GM21723 (cell line): ENCODE measurements at regions not wholly inside any gene's neighbourhood (a gene's known extent, or its start where the extent isn't known, plus 50 kb on each side); places are given as distances from the start of the nearest gene placed in this dataset.

Experiments used
- ATAC-seq: cut with Tn5 transposase; IDR thresholded peaks from one replicate; pipeline ENCODE4 v1.9.1; 2021; ENCODE audit warnings: mild to moderate bottlenecking, moderate library complexity; ENCODE audit not compliant: unreplicated experiment

DNA sequence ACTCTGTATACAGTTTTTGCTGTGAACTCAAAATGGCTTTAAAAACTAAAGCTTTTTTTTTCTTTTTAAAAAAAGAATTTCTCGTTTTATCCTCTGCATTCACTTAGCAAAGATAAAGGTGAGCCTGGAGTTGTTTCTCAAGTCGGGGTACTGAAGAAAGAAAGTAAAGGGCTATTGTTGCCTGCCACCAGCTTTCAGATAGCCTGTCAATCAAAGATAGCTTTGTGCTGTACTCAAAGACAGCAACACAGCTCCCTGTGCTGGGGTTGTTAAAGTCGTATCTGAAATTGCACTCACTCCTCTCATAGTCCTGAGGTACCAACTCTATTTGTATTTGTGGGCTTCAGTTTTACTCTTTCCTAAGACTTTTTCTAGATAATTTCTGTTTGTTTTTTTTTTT is 710.1 kb upstream of the ID4 start:
- no peak for ATAC-seq

DNA sequence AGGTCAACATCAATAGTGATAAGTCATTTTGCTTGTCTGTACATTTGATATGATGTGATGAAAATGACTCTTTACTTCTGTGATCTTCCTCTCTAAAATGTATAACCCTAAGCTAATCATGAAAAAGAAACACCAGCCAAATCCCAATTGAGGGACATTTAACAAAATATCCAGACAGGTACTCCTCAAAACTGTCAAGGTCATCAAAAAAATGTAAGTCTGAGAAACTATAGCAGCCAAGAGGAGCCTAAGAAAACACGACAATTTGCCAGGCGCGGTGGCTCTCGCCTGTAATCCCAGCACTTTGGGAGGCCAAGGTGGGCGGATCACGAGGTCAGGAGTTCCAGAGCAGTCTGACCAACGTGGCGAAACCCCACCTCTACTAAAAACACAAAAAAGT is 708.5 kb upstream of the ID4 start:
- no peak for ATAC-seq

GRCh38 chr6:19135706-19136105 is 701.5 kb upstream of the ID4 start:
- no peak for ATAC-seq

- ATAC-seq: no peak
Measured at GRCh38 chr6:19137505-19137904, 699.7 kb upstream of the ID4 start.

- no peak for ATAC-seq
Measured at GRCh38 chr6:19142275-19142674, 694.9 kb upstream of the ID4 start.

DNA sequence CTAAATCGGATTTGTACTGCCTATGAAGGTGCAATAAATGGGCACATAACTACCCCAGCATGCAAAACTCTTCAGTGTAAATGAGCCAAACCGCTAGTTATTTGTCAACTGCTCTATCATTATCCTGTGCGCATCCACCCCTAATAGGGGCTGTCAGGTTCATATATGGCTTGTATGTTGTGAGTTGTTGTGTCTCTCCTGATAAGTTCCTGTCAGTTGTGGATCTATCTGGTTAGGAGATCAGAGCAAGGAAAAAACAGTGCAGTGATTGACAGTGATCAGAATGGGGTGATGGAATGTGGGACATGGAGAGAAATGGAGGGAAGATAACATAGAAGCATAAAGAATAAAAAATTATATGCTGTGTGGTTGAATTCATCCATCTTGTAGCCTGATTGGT is 686.9 kb upstream of the ID4 start:
- no peak for ATAC-seq

GRCh38 chr6:19153270-19153980 is 683.7 kb upstream of the ID4 start:
- ATAC-seq: no peak

DNA sequence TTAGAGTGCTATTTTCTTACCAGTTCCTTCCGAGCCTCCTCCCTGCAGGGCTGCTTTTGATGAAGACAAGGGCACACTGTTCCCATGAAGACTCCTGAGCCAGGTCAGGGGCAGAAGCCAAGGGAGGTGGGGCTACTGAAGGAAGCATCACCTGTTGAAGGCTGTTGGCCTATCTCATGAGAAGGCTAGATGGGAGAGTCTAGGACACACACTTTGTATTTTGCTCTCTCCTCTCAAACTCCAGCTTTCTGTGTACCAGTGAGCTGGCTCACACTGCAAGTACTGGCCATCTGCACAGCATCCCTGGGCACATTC is 683.2 kb upstream of the ID4 start:
- ATAC-seq: no peak

- no peak for ATAC-seq
Measured at GRCh38 chr6:19156443-19156842, 680.7 kb upstream of the ID4 start.

DNA sequence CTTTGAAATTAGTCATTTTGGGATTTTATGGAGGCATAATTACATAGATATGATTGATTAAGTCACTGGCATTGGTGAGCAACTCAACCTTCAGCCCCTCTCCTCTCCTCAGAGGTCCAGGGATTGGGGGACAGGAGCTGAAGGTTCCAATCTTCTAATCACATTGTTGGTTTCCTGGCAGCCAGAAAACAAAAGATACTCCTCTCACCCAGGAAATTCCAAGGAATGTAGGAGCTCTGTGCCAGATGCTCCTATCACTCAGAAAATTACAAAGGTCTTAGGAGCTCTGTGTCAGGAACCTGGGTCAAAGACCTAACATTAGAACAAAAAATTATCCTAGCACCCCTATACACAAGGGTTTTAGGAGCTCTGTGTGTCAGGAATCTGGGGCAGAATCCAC is 679.7 kb upstream of the ID4 start:
- no peak for ATAC-seq

DNA sequence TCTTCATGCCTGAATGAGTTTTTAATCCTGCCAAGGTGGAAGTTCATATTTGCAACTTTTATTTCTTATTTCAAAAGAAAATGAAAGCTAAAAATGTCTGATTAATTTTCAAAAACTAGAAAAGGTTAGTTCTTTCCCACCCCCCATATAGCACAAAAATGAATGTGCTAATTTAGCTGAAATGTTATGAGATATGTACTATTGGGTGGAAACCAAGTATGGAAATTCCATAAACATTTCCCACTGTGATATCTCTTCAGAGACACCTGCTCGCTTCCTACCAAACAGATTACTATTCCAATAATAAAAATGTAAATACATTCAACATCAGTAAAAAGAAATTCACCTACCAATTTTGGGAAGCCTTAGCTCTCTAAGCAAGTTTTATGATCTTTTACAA is 678.6 kb upstream of the ID4 start:
- no peak for ATAC-seq

DNA sequence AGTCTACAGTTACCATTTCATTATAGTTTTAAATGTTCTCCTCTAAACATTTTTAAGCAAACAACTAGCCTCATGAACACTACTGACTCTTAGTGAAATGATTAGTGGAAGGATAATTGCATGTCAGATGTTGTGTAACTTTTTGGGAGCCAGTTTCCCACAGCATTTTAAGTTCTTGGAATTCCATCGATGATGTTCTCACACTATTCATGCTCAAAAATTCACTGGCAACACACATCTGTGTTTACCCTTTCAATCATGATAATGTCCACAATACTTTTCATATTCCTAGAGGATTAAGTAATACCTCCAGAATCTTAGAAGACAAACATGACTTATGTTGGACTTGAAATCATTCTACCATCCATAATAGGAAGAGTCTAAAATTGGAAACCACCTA is 678.1 kb upstream of the ID4 start:
- ATAC-seq: no peak

DNA sequence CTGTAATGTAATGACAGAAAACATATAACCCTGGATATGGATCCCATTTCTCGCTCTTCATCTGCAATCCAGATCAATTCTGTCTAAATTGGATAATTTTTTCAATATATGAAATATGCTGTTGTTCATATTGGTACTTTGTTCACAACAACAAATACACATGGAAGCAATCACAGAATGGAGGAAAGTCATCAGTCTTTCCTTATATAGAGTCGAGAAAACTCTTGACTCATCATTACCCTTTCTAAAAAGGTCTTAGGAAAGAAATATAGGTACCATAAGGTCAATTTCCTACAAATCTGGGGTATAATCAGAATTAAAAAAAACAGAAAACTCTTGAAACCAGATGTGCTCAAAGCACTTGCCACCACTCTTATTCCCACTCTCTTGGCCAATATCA is 677.6 kb upstream of the ID4 start:
- ATAC-seq: no peak

DNA sequence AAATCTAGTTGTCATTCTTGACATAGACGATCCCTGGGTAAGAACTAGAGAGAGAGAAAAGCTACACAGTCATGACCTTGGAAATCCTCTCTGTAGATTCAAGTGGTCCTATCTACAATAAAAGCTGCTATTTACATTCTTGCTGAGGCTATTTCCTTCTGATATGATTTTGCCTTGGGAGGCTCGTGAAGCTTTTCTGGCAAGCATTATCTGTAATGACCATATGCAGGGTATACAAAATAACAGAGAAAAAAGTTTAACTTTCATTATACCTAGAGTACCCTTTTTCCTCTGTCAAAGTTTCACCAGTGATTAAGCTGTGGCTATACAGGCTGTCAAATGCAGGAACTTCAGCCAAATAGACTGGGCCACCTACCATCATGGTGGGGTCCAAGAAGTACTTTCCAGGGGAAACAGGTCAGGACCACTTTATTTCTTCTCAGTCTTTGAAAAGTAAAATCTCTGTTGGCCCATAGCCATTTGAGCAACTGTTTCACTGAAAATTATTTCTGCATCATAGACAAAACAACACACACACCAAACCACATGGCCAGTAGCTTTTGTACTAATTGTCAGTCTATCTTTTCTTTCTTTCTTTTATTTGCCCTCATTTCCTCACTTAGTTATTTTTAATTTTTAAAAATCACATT is 677.0 kb upstream of the ID4 start:
- no peak for ATAC-seq

GRCh38 chr6:19167251-19167650 is 669.9 kb upstream of the ID4 start:
- no peak for ATAC-seq

DNA sequence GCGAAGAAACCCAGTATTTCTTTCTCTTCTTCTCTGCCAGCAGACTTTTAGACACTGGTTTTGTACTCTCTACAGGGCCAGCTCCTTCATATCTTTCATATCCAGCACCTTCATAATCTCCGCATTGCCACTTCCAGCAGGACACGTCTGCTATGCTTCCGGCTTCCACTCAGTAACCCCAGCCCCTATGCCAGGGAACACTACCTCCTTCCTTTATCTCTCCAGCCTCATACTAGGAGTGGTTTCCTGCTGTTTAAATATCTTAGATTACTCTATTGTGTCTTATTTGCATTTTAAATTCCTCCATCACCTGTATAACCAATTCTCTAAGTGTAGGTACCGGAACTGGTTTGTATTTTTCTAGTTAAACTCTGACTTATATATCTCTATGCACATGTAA is 667.8 kb upstream of the ID4 start:
- no peak for ATAC-seq

DNA sequence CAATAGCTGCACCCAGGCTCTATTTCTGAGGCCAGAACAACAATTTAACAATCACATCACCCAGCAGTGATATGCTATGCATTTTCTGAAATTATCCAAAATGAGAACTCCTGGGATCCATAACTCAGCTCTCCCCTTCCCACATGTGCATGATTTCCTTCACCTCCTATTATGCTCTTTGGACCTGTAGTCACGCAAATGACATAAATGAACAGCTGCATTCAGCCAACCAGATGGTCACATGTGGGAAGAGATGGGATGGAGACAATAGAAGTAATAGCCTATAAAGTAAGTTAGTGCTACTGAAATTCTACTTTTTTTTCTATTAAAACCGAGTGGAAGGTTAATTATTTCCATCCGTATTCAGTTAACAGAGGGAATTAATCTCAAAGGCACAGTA is 662.1 kb upstream of the ID4 start:
- no peak for ATAC-seq

- ATAC-seq: no peak
Measured at GRCh38 chr6:19180348-19181072, 656.7 kb upstream of the ID4 start.

GRCh38 chr6:19181211-19181610 is 656.0 kb upstream of the ID4 start:
- ATAC-seq: no peak

DNA sequence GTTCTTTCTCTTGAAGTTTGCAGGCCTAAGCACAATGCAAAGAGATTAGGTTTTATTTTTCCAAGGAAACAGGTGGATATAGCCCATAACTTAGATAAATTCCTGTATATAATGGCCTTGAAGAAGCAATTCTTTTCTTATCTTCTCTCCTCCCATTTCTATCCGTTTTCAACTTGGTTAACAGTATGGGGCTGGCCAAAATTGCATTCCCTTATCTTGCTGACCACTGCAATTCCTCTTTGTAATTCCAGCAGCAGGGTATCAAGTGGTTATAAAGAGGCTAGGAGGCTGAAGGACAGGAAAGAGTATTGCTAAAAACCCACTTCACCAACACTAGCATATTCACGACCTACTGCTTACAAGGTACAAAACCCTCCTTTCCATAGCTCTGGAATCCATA is 643.5 kb upstream of the ID4 start:
- ATAC-seq: no peak

GRCh38 chr6:19204445-19204844 is 632.7 kb upstream of the ID4 start:
- no peak for ATAC-seq

DNA sequence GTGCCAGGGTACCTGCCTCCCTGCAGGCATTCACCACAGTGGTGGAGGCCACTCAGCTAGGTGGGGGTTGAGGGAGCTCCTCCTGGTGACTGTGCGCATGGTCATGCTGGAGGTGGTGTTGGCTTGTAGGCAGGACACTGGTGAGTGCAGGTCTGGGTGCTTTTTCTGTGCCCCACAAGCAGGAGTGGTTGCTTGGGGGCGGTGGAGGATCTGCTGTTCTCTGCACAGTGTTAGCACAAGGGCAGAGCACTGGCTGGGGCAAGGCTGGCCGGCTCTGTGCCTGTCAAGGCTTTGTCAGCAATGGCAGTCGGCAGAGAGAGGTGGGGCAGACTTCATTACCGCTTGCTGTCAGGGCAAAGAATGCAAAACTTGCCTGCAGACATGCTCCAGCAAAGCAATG is 632.1 kb upstream of the ID4 start:
- no peak for ATAC-seq
